Activated naive CD8-positive, alpha-beta T cell (primary cell): ENCODE measurements at regions not wholly inside any gene's neighbourhood (a gene's known extent, or its start where the extent isn't known, plus 50 kb on each side); places are given as distances from the start of the nearest gene placed in this dataset.

Experiments
- H3K27ac Mint-ChIP-seq: one replicate; pipeline ENCODE4 v1.8.0; 2021; ENCODE audit warnings: mixed read lengths
- H3K27me3 Mint-ChIP-seq: one replicate; pipeline ENCODE4 v1.8.0; 2021; ENCODE audit warnings: mixed read lengths
- H3K36me3 Mint-ChIP-seq: one replicate; pipeline ENCODE4 v1.8.0; 2021; ENCODE audit warnings: mixed read lengths
- H3K4me1 Mint-ChIP-seq: one replicate; pipeline ENCODE4 v1.8.0; 2021; ENCODE audit warnings: low read depth, mixed read lengths
- H3K4me3 Mint-ChIP-seq: one replicate; pipeline ENCODE4 v1.8.0; 2021; ENCODE audit warnings: mild to moderate bottlenecking, mixed read lengths
- H3K9me3 Mint-ChIP-seq: one replicate; pipeline ENCODE4 v1.8.0; 2021; ENCODE audit warnings: low read depth, mixed read lengths

- H3K4me1 Mint-ChIP-seq, result no peaks in the 10 kb centered on the region
- no peak overlapping the region for H3K27ac Mint-ChIP-seq
- H3K36me3 Mint-ChIP-seq, result no peaks in the 10 kb centered on the region
- no peaks in the 10 kb centered on the region for H3K9me3 Mint-ChIP-seq
- no peak overlapping the region for H3K4me3 Mint-ChIP-seq
- peaks cover 2% of the 10 kb centered on the region for H3K27me3 Mint-ChIP-seq
Observed at GRCh38 chr20:57048027-57048869, 218.2 kb downstream of the BMP7 start.

- Mint-ChIP-seq H3K9me3 (no peaks in the 10 kb centered on the region), H3K27me3 (peaks cover 2% of the 10 kb centered on the region), H3K4me3 (no peak overlapping the region), H3K27ac (no peak overlapping the region), H3K36me3 (no peaks in the 10 kb centered on the region), H3K4me1 (no peaks in the 10 kb centered on the region)
Observed at GRCh38 chr20:57049296-57049695, 217.1 kb downstream of the BMP7 start.

- Mint-ChIP-seq H3K4me3 (no peak overlapping the region), H3K9me3 (no peaks in the 10 kb centered on the region), H3K27me3 (peaks cover 3% of the 10 kb centered on the region), H3K36me3 (no peaks in the 10 kb centered on the region), H3K4me1 (no peaks in the 10 kb centered on the region), H3K27ac (no peak overlapping the region)
Observed at GRCh38 chr20:57051096-57051495, 215.3 kb downstream of the BMP7 start.

- Mint-ChIP-seq H3K27ac (no peak overlapping the region), H3K4me3 (no peak overlapping the region)
Observed at GRCh38 chr20:57053067-57053466, 213.4 kb downstream of the BMP7 start.

GRCh38 chr20:57053793-57054552 is 212.5 kb downstream of the BMP7 start:
- Mint-ChIP-seq H3K4me1 (no peaks in the 10 kb centered on the region), H3K9me3 (no peaks in the 10 kb centered on the region), H3K4me3 (no peak overlapping the region), H3K27ac (no peak overlapping the region), H3K36me3 (no peaks in the 10 kb centered on the region), H3K27me3 (peaks cover 11% of the 10 kb centered on the region)

More at GRCh38 chr20:57053067-57053466, 213.4 kb downstream of the BMP7 start:
- H3K9me3 Mint-ChIP-seq, result no peaks in the 10 kb centered on the region
- no peaks in the 10 kb centered on the region for H3K36me3 Mint-ChIP-seq
- no peaks in the 10 kb centered on the region for H3K4me1 Mint-ChIP-seq
- peaks cover 6% of the 10 kb centered on the region for H3K27me3 Mint-ChIP-seq

GRCh38 chr20:57055345-57055744 is 211.1 kb downstream of the BMP7 start:
- Mint-ChIP-seq H3K9me3 (no peaks in the 10 kb centered on the region), H3K4me1 (no peaks in the 10 kb centered on the region)

GRCh38 chr20:57056651-57057050 is 209.8 kb downstream of the BMP7 start:
- Mint-ChIP-seq H3K4me3 (no peak overlapping the region), H3K27ac (no peak overlapping the region), H3K27me3 (peaks cover 17% of the 10 kb centered on the region), H3K4me1 (no peaks in the 10 kb centered on the region), H3K36me3 (no peaks in the 10 kb centered on the region), H3K9me3 (no peaks in the 10 kb centered on the region)

More at GRCh38 chr20:57055345-57055744, 211.1 kb downstream of the BMP7 start:
- Mint-ChIP-seq H3K27me3 (peaks cover 15% of the 10 kb centered on the region), H3K36me3 (no peaks in the 10 kb centered on the region), H3K27ac (no peak overlapping the region), H3K4me3 (no peak overlapping the region)

- no peak overlapping the region for H3K27ac Mint-ChIP-seq
- no peak overlapping the region for H3K4me3 Mint-ChIP-seq
- no peaks in the 10 kb centered on the region for H3K4me1 Mint-ChIP-seq
- peaks cover 19% of the 10 kb centered on the region for H3K27me3 Mint-ChIP-seq
- H3K9me3 Mint-ChIP-seq, result no peaks in the 10 kb centered on the region
- no peaks in the 10 kb centered on the region for H3K36me3 Mint-ChIP-seq
Observed at GRCh38 chr20:57059055-57059596, 207.3 kb downstream of the BMP7 start.

- Mint-ChIP-seq H3K27ac (no peak overlapping the region), H3K36me3 (no peaks in the 10 kb centered on the region), H3K4me3 (no peak overlapping the region), H3K27me3 (peaks cover 18% of the 10 kb centered on the region), H3K4me1 (no peaks in the 10 kb centered on the region), H3K9me3 (no peaks in the 10 kb centered on the region)
Observed at GRCh38 chr20:57060407-57061050, 205.9 kb downstream of the BMP7 start.

GRCh38 chr20:57061051-57061900 is 205.2 kb downstream of the BMP7 start:
- Mint-ChIP-seq H3K27me3 (peaks cover 20% of the 10 kb centered on the region), H3K36me3 (no peaks in the 10 kb centered on the region), H3K27ac (no peak overlapping the region), H3K4me1 (no peaks in the 10 kb centered on the region), H3K9me3 (no peaks in the 10 kb centered on the region), H3K4me3 (no peak overlapping the region)

- Mint-ChIP-seq H3K4me1 (no peaks in the 10 kb centered on the region), H3K9me3 (no peaks in the 10 kb centered on the region), H3K27me3 (peaks cover 20% of the 10 kb centered on the region), H3K27ac (no peak overlapping the region), H3K36me3 (no peaks in the 10 kb centered on the region), H3K4me3 (no peak overlapping the region)
Observed at GRCh38 chr20:57062241-57062640, 204.2 kb downstream of the BMP7 start.

- H3K4me1 Mint-ChIP-seq, result no peaks in the 10 kb centered on the region
- no peaks in the 10 kb centered on the region for H3K9me3 Mint-ChIP-seq
- no peak overlapping the region for H3K27ac Mint-ChIP-seq
- peaks cover 18% of the 10 kb centered on the region for H3K27me3 Mint-ChIP-seq
- H3K4me3 Mint-ChIP-seq, result no peak overlapping the region
- no peaks in the 10 kb centered on the region for H3K36me3 Mint-ChIP-seq
Observed at GRCh38 chr20:57062696-57063270, 203.7 kb downstream of the BMP7 start.

GRCh38 chr20:57064836-57065235 is 201.6 kb downstream of the BMP7 start:
- Mint-ChIP-seq H3K4me3 (no peak overlapping the region), H3K27me3 (peaks cover 14% of the 10 kb centered on the region), H3K36me3 (no peaks in the 10 kb centered on the region), H3K4me1 (no peaks in the 10 kb centered on the region), H3K27ac (no peak overlapping the region), H3K9me3 (no peaks in the 10 kb centered on the region)

GRCh38 chr20:57065646-57066045 is 200.8 kb downstream of the BMP7 start:
- no peaks in the 10 kb centered on the region for H3K4me1 Mint-ChIP-seq
- H3K9me3 Mint-ChIP-seq, result no peaks in the 10 kb centered on the region
- no peak overlapping the region for H3K4me3 Mint-ChIP-seq
- H3K36me3 Mint-ChIP-seq, result no peaks in the 10 kb centered on the region
- peaks cover 14% of the 10 kb centered on the region for H3K27me3 Mint-ChIP-seq
- H3K27ac Mint-ChIP-seq, result no peak overlapping the region
